HG02943 (cell line): ENCODE measurements at regions not wholly inside any gene's neighbourhood (a gene's known extent, or its start where the extent isn't known, plus 50 kb on each side); places are given as distances from the start of the nearest gene placed in this dataset.

Experiments
- ATAC-seq: cut with Tn5 transposase; IDR thresholded peaks from one replicate; pipeline ENCODE4 v1.9.1; 2021; ENCODE audit warnings: mild to moderate bottlenecking, low read depth, moderate library complexity; ENCODE audit not compliant: unreplicated experiment

GRCh38 chr12:127716166-127716565 lies 550.8 kb upstream of the TMEM132C start:
- ATAC-seq: no peak

DNA sequence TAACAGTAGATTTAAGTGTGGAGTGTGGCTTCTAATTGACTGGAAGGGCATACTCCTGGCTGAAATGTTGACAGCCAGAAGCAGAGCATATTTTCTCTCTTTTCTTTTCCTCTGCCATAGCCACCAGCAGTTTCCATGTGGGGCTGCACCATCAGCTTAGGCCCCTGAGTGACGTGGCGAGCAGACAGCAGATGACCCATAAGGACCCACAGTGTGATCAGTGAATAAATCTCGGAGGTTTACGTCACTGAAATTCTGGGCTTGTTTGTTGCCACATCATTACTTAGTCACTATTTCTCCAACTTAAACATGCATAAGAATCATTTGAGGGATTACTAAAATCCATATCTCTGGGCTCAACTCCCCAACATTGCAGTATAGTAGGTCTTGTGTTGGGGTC lies 549.7 kb upstream of the TMEM132C start:
- ATAC-seq: no peak

- no peak for ATAC-seq
Measured at GRCh38 chr12:127720334-127720733, 546.6 kb upstream of the TMEM132C start.

DNA sequence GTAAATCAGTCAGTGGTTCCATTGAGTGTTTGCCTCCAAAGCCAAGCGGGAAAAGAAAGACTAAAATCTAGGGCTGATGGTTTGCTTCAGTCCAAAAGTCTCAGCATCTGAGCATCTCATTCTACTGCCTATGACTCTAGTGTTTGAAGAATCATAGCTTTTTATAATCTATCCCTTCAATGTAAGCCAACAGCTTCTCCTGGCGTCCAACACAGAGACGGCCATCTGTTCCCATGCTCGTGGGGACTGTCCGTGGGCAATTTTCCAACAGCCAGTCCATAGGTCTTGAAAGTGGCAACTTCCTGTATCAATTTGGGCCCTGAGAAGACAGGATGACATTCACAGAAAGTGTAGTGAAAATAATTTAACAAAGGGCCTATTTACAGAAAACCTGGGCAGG lies 544.4 kb upstream of the TMEM132C start:
- ATAC-seq: no peak

- no peak for ATAC-seq
Measured at GRCh38 chr12:127723251-127723650, 543.7 kb upstream of the TMEM132C start.

- ATAC-seq: no peak
Measured at GRCh38 chr12:127726671-127727315, 540.2 kb upstream of the TMEM132C start.

- ATAC-seq: no peak
Measured at GRCh38 chr12:127728285-127728684, 538.7 kb upstream of the TMEM132C start.

DNA sequence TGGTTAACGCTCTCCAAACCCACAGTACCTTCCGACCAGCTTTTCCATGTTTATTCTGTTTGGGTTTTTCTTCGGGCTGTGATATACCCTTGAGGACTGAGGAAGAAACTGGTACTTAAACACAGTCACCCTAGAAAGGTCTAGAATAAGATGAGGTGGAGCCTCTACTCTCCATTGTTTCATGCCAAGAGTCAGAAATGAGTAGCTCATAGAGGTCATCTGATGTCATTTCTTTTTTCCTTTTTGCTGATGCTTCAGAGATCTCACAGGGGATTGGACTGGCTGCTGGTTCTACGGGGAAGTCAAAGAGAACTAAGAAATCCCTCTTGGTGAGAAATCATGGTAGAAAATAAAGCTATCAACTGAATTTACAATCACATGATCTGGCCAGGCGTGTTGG lies 538.2 kb upstream of the TMEM132C start:
- ATAC-seq: no peak

- no peak for ATAC-seq
Measured at GRCh38 chr12:127729381-127729780, 537.6 kb upstream of the TMEM132C start.

DNA sequence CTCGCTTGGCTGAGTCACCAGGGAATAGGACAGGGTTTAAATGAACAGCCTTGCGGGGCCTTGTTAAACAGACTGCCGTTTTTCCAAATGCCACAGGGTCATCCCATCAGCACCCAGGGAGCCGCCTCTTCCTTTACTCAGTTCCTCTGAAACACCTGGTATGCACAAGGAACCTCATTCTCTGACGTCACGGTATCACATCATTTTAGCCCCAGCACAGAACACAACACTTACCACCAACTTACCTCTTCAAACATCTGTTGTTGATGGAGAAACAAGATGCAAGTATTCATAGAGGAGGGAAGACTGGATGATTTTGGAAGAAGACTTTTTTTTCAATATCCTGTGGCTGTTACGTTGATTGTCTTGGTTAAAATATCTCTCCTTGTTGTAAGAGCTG lies 535.3 kb upstream of the TMEM132C start:
- no peak for ATAC-seq

DNA sequence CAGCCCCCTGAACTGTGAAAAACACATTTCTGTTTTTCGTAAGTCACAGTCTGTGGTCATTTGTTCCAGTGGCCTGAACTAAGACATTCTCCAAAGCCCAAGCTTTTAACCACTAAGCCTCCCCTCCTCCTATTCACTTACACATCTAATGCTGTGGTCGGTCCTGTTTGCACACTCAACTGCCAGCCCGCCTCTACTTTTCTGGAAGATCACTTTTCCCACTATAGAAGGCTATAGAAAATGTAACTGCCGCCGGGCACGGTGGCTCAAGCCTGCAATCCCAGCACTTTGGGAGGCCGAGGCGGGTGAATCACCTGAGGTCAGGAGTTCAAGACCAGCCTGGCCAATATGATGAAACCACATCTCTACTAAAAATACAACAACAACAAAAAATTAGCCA lies 524.7 kb upstream of the TMEM132C start:
- ATAC-seq: no peak

DNA sequence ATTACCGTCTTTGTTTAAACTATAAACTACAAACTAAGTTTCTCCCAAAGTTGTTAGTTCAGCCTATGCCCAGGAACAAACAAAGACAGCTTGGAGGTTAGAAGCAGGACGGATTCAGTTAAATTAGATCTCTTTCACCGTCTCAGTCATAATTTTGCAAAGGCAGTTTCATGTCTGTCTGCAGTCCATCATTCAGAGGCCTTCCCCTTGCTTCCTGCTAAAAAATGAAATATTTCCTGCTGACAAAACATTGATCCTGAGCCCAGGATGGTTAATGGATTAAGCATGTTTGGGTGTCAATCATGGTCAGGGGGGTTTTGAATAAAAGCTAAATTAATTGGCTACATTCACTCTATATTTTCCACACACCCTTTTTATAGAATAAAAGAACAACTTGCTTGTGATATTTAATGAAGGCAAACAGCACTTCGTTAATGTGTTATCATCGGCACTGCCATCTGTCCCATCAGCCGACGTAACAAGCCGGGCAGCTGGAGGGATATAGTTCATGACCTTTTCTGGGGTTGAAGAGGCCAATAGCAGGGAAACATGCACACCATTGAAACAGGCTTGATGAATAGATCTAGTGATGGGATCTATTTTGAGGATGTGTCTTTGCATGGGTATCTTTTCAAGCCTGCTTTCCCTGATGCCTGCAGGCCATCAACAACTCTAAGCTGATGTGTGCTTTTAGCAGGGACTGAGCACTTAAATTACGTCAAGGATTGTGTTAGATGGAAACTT lies 521.3 kb upstream of the TMEM132C start:
- ATAC-seq: no peak

DNA sequence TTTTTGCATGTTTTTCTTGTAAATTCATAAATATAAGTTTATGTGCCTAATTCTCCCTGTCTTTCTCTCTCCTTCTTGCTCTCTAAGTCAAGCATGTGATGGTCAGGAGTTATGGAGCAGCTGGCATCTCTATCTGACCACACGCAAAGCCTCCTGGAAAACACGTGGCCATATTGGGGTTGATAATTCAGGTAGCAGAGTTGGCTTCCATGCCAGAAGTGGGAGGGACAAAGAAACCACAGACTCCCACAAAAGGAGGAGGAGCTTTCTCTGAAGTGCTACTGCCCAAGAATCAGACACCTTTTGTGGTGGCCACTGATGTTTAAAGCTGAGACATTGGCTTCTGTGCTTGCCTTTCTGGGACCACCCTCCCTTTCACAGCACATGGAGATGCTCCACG lies 517.6 kb upstream of the TMEM132C start:
- no peak for ATAC-seq

- ATAC-seq: no peak
Measured at GRCh38 chr12:127750076-127750840, 516.7 kb upstream of the TMEM132C start.

GRCh38 chr12:127752802-127753201 lies 514.2 kb upstream of the TMEM132C start:
- ATAC-seq: no peak

DNA sequence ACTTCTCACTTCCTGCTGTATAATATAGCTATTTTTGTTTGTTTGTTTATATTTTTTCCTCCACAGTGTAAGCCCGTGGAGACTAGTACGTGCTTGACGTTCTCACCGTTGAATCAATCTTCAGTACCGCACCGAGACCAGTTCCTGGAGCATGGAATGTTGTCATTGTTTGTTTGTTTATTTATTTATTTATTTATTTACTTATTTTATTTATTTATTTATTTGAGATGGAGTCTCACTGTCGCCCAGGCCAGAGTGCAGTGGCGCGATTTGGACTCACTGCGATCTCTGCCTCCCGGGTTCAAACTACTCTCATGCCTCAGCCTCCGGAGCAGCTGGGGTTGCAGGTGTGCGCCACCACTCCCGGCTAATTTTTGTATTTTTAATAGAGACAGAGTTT lies 506.6 kb upstream of the TMEM132C start:
- ATAC-seq: no peak

- no peak for ATAC-seq
Measured at GRCh38 chr12:127760996-127761395, 506.0 kb upstream of the TMEM132C start.

DNA sequence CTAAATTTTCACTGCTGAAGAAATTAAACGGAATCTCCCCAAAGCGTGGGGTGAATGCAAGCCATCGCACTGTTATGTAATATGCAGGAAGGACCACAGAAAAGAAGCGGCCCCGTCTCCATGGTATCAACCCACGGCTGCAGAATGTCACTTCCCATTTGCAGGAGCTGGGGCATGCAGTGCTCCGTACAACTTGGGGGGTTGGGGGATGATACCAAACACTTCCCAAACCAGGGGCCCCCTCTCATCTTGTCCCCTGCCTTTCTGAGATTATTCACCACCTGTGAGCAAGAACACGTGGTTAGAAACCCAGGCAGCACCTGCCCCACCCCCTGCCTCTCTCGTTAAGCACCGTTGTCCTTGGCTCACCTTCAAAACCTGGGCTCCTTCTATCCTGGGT lies 505.1 kb upstream of the TMEM132C start:
- no peak for ATAC-seq

GRCh38 chr12:127767656-127768055 lies 499.3 kb upstream of the TMEM132C start:
- ATAC-seq: no peak

GRCh38 chr12:127770118-127770517 lies 496.9 kb upstream of the TMEM132C start:
- no peak for ATAC-seq

GRCh38 chr12:127771546-127771945 lies 495.4 kb upstream of the TMEM132C start:
- ATAC-seq: no peak

GRCh38 chr12:127773520-127773919 lies 493.4 kb upstream of the TMEM132C start:
- ATAC-seq: no peak
